Peyer's patch (tissue), 4 donors: ENCODE measurements at regions not wholly inside any gene's neighbourhood (a gene's known extent, or its start where the extent isn't known, plus 50 kb on each side); places are given as distances from the start of the nearest gene placed in this dataset.

Experiments used
- POLR2A ChIP-seq, 2 donors: fragments of 450-650 bp; IDR thresholded peaks; one replicate each; pipeline ENCODE4 v1.5.1; 2017; ENCODE audit warnings: antibody characterized with exemption in 2 of 2, mild to moderate bottlenecking in 2 of 2, moderate library complexity in 2 of 2
- TF ChIP-seq, protein P1 (sequence below), 6 experiments: fragments of 450-650 bp in 4 of 6; fragments of 200-600 bp in 2 of 6; sonication (generic) in 1 of 6; IDR thresholded peaks; one replicate each; pipeline ENCODE4 v1.5.1; 2017 to 2019; ENCODE audit warnings: antibody characterized with exemption in 6 of 6, mild to moderate bottlenecking in 3 of 6, moderate library complexity in 1 of 6

GRCh38 chr18:73983970-73984369 lies 163.7 kb downstream of the FBXO15 start:
- TF ChIP-seq, protein P1, sequence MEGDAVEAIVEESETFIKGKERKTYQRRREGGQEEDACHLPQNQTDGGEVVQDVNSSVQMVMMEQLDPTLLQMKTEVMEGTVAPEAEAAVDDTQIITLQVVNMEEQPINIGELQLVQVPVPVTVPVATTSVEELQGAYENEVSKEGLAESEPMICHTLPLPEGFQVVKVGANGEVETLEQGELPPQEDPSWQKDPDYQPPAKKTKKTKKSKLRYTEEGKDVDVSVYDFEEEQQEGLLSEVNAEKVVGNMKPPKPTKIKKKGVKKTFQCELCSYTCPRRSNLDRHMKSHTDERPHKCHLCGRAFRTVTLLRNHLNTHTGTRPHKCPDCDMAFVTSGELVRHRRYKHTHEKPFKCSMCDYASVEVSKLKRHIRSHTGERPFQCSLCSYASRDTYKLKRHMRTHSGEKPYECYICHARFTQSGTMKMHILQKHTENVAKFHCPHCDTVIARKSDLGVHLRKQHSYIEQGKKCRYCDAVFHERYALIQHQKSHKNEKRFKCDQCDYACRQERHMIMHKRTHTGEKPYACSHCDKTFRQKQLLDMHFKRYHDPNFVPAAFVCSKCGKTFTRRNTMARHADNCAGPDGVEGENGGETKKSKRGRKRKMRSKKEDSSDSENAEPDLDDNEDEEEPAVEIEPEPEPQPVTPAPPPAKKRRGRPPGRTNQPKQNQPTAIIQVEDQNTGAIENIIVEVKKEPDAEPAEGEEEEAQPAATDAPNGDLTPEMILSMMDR (IDR thresholded peaks at IDR 0.05) = no peak
- TF ChIP-seq POLR2A (IDR thresholded peaks at IDR 0.05) = no peak
